ENCODE measurements at regions not wholly inside any gene's neighbourhood (a gene's known extent, or its start where the extent isn't known, plus 50 kb on each side); places are given as distances from the start of the nearest gene placed in this dataset.

DNA sequence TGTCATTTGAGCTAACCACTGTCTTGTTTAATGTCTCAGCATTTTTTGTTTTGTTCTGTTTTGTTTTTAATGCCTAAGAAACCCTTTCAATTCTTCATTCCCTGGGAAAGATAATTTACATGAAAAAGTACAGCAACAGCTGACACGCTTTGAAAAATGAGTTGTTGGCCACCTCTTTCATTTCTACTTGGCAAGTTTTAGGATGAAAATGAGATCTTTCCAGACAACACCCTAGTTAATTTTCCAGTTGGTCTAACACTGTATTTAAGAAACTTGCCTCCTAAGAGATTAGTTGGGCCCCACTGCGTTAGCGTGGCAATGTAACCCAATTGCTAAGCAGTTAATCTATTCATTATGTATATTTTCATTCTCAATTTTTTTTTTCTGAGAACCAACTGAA, 194.0 kb upstream of the LRRN1 start:
- H4K20me1 ChIP-seq (replicated peaks; ENCODE audit: control insufficient read depth, insufficient read depth, low read length) = no peaks in the 10 kb centered on the region
- no peak overlapping the region for H3K9ac ChIP-seq (ENCODE audit: insufficient read depth in 1 of 2, low read depth in 2 of 2, low read length in 2 of 2)
- H3K9me1 ChIP-seq (ENCODE audit: control insufficient read depth, insufficient read depth, low read length) = no peaks in the 10 kb centered on the region
- no peaks in the 10 kb centered on the region for H3K79me2 ChIP-seq (ENCODE audit: control insufficient read depth, insufficient read depth, low read length)
- in situ Hi-C loops (cut with MboI) (no loop called here), intact Hi-C loops (cut with micrococcal nuclease) (no loop called here)
- H3K4me2 ChIP-seq (ENCODE audit: insufficient read depth, low read length) = no peak overlapping the region
- DNase-seq (ENCODE audit: extremely low read depth in 1 of 4, low spot score in 3 of 4) (no peak), FAIRE-seq (no peak), ATAC-seq (no peak)
- H3K4me1 ChIP-seq (replicated peaks in 1 of 2; ENCODE audit: control insufficient read depth in 2 of 2, insufficient read depth in 2 of 2, low read length in 2 of 2) = no peaks in the 10 kb centered on the region
- 0% methylated on average over 3 of the region's 3 CpGs for WGBS (ENCODE audit: insufficient coverage, low coverage, missing lambda C conversion rate)
- BruUV-seq (replicated peaks) = no TSS peak
- no peak for TF ChIP-seq ZFP1 (CRISPR knock-in tag; IDR thresholded peaks at IDR 0.05)
- no peak for TF ChIP-seq RNF2 (IDR thresholded peaks at IDR 0.05)
- TF ChIP-seq MEF2D (tag; conservative IDR thresholded peaks at IDR 0.05; ENCODE audit: low read depth) = no peak
- TF ChIP-seq, protein P1, sequence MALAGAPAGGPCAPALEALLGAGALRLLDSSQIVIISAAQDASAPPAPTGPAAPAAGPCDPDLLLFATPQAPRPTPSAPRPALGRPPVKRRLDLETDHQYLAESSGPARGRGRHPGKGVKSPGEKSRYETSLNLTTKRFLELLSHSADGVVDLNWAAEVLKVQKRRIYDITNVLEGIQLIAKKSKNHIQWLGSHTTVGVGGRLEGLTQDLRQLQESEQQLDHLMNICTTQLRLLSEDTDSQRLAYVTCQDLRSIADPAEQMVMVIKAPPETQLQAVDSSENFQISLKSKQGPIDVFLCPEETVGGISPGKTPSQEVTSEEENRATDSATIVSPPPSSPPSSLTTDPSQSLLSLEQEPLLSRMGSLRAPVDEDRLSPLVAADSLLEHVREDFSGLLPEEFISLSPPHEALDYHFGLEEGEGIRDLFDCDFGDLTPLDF (CRISPR knock-in tag; IDR thresholded peaks at IDR 0.05) = no peak
- TF ChIP-seq CHD1 (IDR thresholded peaks at IDR 0.05; ENCODE audit: low read length) = no peak
- TF ChIP-seq ZNF57 (CRISPR knock-in tag; IDR thresholded peaks at IDR 0.05) = no peak
- no peak for TF ChIP-seq SMARCA4 (IDR thresholded peaks at IDR 0.05)
- TF ChIP-seq ETS2 (tag; IDR thresholded peaks at IDR 0.05; ENCODE audit: borderline replicate concordance, poor library complexity, severe bottlenecking) = no peak
- TF ChIP-seq HMG20B (CRISPR knock-in tag; IDR thresholded peaks at IDR 0.05) = no peak
- TF ChIP-seq, protein P2, sequence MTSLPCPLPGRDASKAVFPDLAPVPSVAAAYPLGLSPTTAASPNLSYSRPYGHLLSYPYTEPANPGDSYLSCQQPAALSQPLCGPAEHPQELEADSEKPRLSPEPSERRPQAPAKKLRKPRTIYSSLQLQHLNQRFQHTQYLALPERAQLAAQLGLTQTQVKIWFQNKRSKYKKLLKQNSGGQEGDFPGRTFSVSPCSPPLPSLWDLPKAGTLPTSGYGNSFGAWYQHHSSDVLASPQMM (CRISPR knock-in tag; IDR thresholded peaks at IDR 0.05) = no peak
- TF ChIP-seq BRD9 (IDR thresholded peaks at IDR 0.05; ENCODE audit: low read depth, partially characterized antibody) = no peak
- no peak overlapping the region for H3K27ac ChIP-seq (ENCODE audit: extremely low read depth, low read depth, low read length)
- no peak overlapping the region for H2AFZ ChIP-seq (ENCODE audit: low read depth, low read length)
- CTCF ChIA-PET (ENCODE audit: low intra/inter-chr PET ratio) = no interaction called here
- POLR2A ChIA-PET = no interaction called here
- peaks cover 1% of the 10 kb centered on the region; the same call in 1 of the 2 replicates for H3K9me3 ChIP-seq (replicated peaks; ENCODE audit: control insufficient read depth, insufficient read depth, low read depth, low read length)
- H3K4me3 ChIP-seq = no peak overlapping the region
- no peaks in the 10 kb centered on the region for H3K27me3 ChIP-seq (ENCODE audit: control insufficient read depth in 2 of 2, insufficient read depth in 2 of 2, low read length in 2 of 2)
- no peaks in the 10 kb centered on the region for H3K36me3 ChIP-seq (ENCODE audit: control insufficient read depth, insufficient read depth, low read length)

Measured in K562 (cell line).